Coronary artery (tissue), 2 donors: ENCODE measurements at regions not wholly inside any gene's neighbourhood (a gene's known extent, or its start where the extent isn't known, plus 50 kb on each side); places are given as distances from the start of the nearest gene placed in this dataset.
A peak's percentile ranks its signal among the peaks of the same experiment; 100 is the strongest.

Source experiments
- DNase-seq: peaks from one replicate; pipeline ENCODE4 v3.0.0-alpha.2; 2017; ENCODE audit warnings: low spot score
- H3K27ac ChIP-seq, 2 donors: fragments of 200-600 bp; sonication (generic); one replicate each; pipeline ENCODE4 v1.5.1; 2016 to 2019
- H3K4me3 ChIP-seq: fragments of 200-600 bp; sonication (generic); 2 replicates; pipeline ENCODE4 v1.5.1; 2016; ENCODE audit warnings: mild to moderate bottlenecking, moderate library complexity
- TF ChIP-seq, protein P1 (sequence below): fragments of 200-600 bp; sonication (generic); IDR thresholded peaks from one replicate; pipeline ENCODE4 v1.5.1; 2019; ENCODE audit warnings: antibody characterized with exemption

DNA sequence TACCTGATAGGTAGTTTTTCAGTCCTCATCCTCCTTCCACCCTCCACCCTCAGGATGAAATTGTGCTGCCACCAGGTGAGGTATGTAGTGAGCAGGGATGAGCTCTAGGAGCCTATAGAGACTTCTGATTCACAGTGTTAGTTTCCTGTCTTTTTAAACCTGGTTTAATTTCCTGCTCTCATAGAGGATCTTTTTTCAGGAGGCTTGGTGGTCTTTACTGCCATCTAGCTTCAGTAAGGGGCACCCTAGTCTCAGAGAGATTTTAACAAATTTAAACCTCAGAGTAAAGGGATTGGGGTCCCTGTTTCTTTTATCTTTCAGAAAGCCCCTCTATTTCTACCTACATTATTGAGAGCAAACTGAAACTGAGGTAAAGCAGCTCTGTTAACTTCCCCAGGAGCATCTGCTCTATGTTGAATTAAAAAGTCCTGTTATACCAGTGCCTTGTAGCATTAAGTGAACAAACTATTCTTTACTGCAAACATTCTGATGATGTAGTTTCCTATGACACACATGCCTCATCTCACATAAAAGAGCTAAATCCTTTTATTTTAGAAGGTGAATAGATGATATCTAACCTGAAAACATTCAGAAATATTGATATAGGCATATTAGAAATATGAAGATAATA is 172.2 kb upstream of the DDHD1 start:
- TF ChIP-seq, protein P1, sequence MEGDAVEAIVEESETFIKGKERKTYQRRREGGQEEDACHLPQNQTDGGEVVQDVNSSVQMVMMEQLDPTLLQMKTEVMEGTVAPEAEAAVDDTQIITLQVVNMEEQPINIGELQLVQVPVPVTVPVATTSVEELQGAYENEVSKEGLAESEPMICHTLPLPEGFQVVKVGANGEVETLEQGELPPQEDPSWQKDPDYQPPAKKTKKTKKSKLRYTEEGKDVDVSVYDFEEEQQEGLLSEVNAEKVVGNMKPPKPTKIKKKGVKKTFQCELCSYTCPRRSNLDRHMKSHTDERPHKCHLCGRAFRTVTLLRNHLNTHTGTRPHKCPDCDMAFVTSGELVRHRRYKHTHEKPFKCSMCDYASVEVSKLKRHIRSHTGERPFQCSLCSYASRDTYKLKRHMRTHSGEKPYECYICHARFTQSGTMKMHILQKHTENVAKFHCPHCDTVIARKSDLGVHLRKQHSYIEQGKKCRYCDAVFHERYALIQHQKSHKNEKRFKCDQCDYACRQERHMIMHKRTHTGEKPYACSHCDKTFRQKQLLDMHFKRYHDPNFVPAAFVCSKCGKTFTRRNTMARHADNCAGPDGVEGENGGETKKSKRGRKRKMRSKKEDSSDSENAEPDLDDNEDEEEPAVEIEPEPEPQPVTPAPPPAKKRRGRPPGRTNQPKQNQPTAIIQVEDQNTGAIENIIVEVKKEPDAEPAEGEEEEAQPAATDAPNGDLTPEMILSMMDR = no peak
- no peak for DNase-seq
- H3K27ac ChIP-seq = no peak overlapping the region
- no peak overlapping the region for H3K4me3 ChIP-seq

DNA sequence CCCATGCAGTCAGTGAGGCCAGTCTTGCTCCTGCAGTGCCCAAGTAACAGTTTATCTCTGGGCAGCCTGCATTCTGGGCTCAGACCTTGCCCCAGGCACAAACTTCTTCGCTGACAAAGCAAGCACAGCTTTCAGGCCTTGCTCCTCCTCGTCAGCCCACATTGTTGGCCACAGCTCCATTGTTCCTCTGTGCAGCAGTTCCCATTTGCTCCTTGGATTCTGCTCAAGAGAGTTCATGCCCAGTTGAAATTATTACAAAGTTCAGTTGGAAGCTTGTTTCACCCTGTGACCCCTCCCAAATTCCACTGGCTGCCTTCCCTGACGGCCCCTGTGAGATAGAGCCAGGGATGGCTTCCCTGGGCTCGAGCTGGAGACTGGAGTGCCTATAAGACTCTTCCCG is 163.4 kb upstream of the DDHD1 start:
- DNase-seq = no peak
- Histone ChIP-seq H3K4me3 (no peak overlapping the region), H3K27ac (no peak overlapping the region)
- TF ChIP-seq, protein P1 = no peak

DNA sequence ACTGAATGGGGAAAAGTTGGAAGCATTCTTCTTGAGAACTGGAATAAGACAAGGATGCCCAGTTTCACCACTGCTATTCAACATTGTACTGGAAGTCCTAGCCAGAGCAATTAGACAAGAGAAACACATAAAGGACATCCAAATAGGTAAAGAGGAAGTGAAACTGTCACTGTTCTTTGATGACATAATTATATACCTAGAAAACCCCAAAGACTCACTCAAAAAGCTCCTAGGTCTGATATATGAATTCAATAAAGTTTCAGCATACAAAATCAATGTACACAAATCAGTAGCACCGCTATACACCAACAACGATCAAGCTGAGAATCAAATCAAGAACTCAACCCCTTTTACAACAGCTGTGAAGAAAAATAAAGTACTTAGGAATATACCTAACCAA is 157.3 kb upstream of the DDHD1 start:
- Histone ChIP-seq H3K27ac (no peak overlapping the region), H3K4me3 (no peak overlapping the region)
- no peak for DNase-seq
- TF ChIP-seq, protein P1 = no peak

DNA sequence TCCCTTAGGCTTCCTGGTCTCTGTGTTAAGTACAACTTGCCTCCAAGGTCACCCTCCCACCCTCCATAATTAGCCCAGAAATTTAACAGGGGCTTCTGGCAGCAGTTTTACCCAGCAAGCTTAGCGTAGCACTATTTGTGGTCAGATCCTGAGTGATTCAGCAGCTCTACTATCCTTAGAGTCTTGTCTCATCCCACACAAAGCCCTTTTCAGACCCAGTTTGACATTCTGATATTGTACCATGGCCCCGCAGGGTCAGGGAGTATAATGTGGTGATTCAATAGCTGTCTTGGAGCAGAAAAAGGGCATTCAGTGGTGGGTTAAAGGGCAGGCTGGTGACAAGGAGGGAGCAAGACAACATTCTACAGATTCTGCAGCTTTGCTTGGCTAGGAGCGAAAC is 153.8 kb upstream of the DDHD1 start:
- no peak for DNase-seq
- TF ChIP-seq, protein P1 = no peak
- Histone ChIP-seq H3K4me3 (peak overlapping the region; percentile 65), H3K27ac (no peak overlapping the region)

DNA sequence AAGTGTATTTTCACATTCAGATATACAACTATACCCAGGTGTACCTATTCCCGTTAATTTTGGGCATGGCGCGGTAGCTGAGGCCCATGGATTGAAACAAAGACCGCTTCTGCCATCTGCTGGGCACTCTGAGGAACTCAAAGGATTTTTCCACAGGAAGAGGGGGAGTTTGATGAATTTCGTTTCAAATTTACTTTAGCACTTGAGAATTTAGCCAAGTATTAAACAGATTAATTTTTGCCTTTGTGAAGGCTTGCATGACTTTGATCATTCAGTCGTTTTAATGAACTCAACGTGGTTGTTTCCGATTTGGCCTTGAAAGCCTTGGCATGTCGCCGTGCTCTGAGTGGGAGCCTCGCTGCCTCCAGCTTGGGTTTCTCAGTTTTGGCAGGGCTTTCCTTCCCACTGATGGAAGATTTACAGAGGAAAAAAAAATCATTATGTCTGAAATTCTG is 153.2 kb upstream of the DDHD1 start:
- H3K27ac ChIP-seq = peak overlapping the region in 1 of 2 donors; percentile 20
- peak overlapping the region; percentile 65 for H3K4me3 ChIP-seq
- no peak for DNase-seq
- TF ChIP-seq, protein P1 = no peak

DNA sequence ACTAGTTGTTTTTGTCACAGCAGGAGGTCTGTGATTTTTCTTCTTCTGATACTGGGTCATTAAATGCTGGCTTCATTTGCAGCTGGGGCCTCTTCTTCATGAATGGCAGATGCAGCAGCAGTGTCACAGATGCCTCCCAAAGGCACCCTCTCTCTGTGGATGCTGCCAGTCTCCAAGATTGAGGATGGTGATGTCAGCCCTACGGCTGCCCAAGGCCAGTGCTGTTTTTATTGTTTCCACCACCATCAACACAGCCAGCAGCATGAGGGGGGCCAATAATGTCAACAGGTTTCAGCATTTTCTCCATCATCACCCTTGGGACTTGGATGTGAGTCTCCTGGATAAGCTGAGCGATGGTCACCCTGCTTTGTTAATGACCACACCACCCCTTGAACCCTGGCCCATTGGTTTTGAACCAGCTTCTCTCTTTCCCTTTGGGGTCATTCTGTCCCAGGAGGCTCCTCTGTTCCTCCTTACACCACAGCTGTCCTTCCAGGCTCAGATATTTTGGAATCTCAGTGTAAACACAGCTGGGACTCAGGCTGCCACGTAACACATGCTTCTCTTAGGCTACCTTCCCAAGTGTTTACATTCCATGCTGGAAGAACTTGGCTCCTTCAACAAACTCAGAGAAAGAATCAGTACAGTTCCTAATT is 151.7 kb upstream of the DDHD1 start:
- no peak overlapping the region for H3K27ac ChIP-seq
- TF ChIP-seq, protein P1 = no peak
- DNase-seq = no peak
- H3K4me3 ChIP-seq = no peak overlapping the region
